Kidney capillary endothelial cell (primary cell): ENCODE measurements at regions not wholly inside any gene's neighbourhood (a gene's known extent, or its start where the extent isn't known, plus 50 kb on each side); places are given as distances from the start of the nearest gene placed in this dataset.
"Not testable (repeated sequence)": the region's sequence is repeated elsewhere in the genome, so short reads cannot be mapped to it uniquely, and the experiment has no call there.

Experiments
- DNase-seq: peaks from one replicate; pipeline ENCODE4 v3.0.0-alpha.2; 2018; ENCODE audit warnings: low spot score

DNA sequence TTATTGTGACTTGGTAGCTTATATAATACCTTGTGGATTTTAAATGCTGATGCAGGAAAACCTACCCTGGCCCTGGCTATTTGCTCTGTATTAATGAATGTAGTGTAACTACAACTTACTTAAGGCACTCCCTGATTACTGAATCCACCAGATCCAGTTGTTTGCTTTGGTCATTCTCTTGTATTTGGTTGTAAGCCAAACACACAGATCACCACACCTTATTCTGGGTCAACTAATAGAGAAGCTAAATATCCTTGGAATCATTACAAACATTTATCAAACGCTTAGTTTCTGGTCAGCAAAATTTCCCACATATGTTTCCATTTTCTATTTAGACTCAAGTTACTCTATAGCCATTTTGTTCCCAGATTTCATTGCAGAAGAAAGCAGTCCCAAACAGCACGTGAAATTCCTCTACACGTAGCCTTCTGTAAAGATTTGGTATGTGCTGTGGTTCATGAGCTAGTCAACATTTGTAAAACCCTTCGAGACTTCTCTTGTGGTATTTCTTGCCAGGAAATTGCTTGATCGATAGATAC is 322.6 kb downstream of the MEX3B start:
- no peak for DNase-seq

DNA sequence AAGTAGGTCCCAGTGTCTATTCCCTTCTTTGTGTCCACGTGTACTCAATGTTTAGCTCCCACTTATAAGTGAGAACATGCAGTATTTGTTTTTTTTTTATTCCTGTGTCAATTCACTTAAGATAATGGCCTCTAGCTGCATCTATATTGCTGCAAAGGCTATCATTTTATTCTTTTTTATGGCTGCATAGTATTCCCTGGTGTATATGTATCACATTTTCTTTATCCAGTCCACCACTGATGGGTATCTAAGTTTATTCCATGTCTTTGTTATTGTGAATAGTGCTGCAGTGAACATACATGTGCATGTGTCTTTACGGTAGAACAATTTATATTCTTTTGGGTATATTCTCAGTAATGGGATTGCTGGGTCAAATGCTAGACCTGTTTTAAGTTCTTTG is 329.4 kb downstream of the MEX3B start:
- DNase-seq, result not testable (repeated sequence)

DNA sequence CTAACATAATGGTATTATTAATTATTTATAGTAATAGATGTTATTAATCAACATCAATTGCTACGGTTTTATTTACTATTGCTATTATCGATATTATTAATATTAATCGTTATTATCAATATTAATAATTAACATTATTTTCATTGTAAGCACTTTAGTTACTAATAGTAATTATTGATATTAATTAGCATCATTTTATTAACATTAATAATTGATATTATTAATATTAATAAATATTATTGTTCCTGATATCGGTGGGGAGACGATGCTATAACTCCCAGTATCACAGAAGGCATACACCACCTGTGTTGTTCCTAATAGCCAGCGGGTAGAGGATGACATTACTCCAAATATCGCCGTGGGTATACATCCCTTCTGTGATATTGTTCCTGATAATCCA is 335.5 kb downstream of the MEX3B start:
- DNase-seq, result no peak

DNA sequence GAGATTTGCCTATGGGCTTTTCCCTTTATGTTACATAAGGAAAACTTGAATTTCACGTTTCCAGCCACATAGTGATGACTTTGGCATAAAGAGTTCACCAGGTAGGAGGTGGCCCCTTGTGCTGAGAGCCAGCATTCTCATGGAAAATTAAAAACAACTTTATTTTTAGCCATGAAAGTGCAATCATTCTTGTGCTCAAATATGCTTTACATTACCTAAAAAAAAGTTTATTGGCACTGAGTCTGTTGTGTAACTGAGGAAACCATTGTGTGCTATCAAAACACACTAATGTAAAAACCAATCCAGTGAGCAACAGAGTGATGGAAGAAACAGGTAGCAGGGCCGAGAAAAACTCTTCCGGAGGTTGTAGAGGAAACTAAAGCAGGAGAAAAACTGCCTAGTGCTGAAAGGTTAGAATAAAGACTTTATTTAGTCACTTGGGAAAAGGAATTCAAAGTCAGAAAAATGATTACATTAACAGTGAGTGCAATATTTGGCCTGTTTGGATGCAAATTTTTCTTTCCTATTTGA is 332.9 kb upstream of the TMC3 start:
- not testable (repeated sequence) for DNase-seq

DNA sequence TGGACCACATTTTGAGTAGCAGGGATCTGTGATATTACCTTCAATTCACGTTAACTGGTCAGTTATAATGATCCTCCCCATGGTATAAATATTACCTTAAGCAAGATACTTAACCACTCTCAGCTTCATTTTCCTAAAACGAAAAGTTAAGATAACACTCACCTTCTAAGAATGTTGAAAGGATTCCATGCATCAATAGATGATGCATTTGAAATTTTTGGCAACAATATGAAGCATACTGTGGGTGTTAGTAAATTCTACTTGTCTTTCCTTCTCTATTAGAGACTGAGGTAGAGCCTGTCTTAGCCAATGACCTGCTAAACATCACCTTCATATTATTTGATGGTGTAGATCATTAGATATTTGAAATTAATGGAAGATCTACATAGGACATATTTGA is 331.7 kb upstream of the TMC3 start:
- DNase-seq, result not testable (repeated sequence)

DNA sequence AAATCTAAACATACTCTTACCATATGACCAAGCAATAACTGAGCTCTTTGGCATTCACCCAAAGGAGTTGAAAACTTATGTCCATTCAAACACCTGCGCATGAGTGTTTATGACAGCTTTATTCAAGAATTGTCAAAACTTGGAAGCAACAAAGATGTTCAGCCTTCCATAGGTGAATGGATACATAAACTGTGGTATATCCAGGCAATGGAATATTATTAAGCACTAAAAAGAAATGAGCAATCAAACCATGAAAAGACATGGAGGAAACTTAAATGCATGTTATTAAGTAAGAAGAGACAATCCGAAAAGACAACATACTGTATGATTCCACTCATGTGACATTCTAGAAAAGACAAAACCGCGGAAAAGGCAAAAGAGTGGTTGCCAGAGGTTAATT is 312.0 kb upstream of the TMC3 start:
- no peak for DNase-seq

DNA sequence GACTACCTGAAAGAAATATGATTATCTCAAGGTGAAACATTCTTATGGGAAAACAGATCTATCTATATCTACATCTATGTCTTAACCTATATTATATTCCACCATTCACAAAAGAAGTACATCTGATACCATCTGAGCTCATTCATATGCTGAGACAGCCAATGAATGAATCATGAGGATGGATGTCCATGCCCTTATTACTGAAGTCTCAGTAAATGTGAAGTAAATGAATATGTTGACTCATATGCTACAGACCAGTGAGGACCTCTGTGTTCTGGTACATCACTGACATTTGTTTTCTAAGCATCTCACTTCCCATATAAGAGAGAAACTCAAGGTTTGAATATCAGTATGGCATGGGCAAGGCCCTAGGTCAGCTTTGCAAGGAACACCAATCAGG is 311.2 kb upstream of the TMC3 start:
- DNase-seq, result no peak

DNA sequence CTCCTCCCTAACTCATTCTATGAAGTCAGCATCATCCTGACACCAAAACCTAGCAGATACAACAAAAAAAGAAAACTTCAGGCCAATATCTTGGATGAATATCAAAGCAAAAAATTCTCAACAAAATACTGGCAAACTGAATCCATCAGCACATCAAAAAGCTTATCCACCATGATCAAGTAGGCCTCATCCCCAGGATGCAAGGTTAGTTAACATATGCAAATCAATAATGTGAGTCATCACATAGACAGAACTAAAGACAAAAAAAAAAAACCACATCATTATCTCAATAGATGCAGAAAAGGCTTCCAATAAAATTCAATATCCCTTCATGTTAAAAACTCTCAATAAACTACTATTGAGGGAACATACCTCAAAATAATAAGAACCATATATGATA is 306.8 kb upstream of the TMC3 start:
- no peak for DNase-seq

DNA sequence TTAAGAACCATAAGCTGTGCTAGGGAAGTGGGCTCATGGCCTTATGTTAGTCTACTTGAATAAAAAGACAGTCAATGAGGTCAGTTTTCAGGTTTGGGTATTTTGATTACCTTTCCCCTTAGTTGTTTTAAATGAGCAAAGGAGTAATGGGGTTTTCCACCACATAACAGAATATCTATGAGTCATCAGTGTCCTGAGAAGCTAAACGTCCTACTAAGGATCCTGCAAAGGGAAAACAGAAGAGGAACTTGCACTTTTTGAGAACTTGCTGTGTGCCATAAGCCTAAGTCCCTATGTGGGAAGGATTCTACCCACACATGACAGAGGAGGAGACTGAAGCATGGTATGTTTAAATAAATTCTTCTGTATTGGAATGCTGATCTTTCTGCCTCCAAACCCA is 292.8 kb upstream of the TMC3 start:
- DNase-seq, result no peak

DNA sequence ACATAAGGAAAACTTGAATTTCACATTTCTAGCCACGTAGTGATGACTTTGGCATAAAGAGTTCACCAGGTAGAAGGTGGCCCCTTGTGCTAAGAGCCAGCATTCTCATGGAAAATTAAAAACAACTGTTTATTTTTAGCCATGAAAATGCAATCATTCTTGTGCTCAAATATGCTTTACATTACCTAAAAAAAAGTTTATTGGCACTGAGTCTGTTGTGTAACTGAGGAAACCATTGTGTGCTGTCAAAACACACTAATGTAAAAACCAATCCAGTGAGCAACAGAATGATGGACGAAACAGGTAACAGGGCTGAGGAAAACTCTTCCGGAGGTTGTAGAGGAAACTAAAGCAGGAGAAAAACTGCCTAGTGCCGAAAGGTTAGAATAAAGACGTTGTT is 287.0 kb upstream of the TMC3 start:
- no peak for DNase-seq

DNA sequence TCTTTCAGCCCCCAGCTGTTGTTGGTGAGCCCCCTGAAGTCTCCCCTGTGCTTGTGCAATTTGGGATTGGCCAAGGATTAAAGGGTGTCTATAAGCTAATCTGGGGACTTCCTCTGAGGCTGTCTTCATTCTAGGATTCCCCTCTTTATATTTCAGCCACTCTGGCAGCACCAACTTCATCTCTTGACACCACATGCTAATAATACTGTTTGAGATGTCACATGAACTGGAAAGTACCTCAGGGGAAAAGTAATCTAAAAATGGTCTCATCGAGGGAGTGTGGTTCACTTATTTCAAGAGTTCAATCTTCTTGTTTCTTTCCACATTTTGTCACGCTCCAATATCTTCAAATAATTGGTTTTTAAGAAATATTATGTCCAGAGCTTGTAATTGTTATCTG is 279.2 kb upstream of the TMC3 start:
- DNase-seq, result no peak

DNA sequence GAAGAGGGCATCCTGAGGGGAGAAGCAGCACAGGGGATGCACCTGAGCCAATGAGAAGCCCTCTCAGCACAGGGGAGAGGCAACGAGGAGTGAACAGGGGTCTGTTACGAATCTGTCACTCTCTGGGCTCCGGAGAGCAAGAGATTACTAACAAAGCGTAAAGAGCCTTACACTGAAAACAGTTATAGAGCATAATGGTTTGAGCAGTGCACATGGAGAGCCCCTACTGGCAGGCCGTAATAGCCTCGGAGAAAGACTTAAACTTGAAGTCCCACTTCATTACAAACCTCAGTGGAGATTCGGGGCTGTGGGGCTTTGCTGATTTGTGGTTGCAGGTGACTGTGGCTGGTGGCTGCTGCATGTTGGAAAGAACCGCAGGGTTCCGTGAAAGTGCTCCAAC is 271.5 kb upstream of the TMC3 start:
- DNase-seq, result no peak

DNA sequence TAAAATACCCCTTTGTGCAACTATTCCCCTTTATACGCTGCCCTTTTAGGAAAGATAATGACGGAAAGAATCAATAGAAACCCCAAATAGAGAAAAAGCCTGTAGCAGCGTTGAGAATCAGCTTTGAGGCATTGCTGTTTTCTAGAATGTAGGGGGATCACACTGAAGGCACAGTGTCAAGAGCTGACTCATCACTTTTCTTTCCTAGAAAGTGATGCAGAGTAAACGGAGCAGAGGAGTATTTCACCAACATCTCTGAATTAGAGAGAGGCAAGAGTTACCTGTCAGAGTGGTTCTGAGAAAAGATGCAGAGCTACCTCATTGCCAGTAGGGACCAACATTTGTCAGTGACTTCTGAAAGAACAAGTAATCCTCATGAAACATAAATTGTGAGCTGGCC is 269.8 kb upstream of the TMC3 start:
- DNase-seq, result no peak

DNA sequence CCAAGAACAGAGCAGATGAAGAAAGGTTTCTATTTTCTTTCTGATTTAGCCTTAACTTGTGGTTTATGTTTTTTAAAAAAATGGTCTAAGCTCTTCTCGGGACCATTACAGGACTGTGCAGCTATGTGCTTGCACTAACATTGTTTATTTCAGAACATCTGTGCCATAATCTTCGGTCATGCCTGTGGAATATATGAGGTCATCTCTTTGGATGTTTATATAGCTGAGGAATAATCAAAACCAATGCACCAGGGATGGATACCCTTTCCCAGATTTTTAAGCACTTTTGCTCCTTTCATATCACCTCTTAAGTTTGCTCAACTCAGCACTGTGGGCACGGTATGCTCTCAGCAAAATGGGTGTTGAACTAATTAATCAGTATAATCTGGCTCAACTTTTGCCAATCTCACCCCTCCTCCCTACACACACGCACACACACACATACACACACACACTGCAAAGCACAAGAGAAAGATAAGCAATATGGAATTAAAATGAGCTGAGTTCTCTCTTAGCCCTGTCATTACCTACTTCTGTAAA is 268.5 kb upstream of the TMC3 start:
- no peak for DNase-seq

DNA sequence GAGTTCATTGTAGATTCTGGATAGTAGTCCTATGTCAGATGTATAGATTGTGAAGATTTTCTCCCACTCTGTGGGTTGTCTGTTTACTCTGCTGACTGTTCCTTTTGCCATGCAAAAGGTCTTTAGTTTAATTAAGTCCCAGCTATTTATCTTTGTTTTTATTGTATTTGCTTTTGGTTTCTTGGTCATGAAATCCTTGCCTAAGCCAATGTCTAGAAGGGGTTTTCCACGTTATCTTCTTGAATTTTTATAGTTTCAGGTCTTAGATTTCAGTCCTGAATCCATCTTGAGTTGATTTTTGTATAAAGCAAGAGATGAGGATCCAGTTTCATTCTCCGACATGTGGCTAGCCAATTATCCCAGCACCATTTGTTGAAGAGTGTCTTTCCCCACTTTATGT is 262.1 kb upstream of the TMC3 start:
- DNase-seq, result not testable (repeated sequence)

DNA sequence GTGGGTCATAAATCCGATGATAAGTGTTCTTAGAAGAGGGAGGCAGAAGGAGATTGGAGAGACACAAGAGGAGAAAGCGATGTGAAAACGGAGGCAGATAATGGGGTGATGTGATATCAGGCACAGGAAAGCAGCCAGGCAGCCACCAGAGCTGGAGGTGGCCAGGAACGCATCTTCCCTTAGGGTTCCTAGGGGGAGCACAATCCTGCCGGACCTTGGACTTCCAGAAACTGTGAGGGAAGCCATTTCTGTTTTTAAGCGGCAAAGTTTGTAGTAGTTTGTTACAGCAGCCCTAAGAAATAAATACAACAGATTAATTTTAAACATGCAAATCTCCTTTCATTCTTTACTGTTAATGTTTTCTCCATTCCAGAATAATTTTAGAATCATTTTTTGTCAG is 259.9 kb upstream of the TMC3 start:
- DNase-seq, result no peak

DNA sequence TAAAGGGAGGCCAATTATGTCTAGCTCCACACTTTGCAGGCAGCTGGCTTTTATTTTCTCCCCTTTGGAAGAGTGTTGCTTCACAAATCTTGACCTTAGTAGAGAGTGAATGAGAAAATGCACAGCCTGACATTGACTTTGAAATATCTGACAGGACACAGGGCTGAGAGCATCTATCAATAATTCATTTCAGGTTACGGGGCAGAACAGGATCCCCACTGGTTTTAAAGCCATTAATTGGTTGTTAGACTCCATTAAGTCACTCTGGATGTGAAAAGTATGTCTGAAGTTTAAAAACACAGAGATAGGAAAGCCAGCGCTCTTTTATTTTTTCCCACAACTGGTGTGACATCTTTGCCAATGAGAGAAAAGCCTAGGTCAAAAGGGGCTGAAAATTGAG is 251.9 kb upstream of the TMC3 start:
- no peak for DNase-seq

DNA sequence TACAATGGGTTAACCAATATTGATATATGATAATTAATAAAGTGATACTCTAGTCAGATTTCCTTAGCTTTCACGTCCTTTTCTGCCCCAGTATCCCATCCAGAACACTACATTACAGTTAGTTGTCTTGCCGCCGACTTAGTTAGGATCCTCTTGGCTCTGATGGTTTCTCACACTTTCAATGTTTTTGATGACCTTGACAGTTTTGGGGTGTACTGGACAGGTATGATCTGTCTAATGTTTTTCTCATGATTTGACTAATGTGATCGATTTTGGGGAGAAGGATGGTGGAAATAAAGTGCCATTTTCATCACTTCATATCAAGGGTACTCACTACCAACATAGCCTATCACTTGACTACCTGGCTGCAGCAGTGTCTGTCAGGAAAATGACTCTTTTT is 245.0 kb upstream of the TMC3 start:
- DNase-seq, result no peak

DNA sequence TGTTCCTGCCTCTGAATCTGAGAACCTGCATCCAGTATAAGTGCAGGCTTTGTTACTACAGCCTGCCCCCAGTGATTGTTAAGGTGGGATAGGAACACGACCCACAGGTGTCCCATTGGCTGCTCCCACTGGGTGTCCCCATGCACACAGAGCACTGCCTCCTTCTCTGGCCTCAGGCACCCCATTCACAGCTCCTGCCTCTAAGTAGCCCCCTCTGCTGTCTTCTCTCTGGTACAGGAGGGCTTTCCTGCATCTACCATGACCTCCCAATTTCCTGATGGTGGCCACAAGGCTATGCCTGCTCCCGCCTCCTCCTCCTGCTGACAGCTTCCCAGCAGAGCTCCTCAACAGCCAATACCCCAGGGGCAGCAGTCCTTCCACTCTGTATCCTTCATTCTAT is 238.6 kb upstream of the TMC3 start:
- no peak for DNase-seq

DNA sequence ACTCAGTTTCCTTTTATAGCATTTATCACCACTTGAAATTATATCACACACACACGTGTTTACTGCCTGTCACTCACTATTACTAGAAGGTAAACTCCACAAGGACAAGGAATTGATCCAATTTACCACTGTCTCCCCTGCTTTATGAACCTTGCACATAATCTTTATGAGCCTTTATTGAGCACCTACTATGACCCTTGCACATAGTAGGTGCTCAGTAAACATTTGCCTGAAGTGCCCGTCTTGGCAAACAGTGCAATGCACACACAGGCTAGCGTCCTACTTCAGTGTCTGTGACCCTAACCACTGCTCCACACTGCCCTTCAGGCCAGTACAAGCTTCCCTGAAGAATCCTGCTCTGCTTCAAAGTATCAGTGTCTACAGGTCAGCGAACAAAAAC is 237.7 kb upstream of the TMC3 start:
- DNase-seq, result no peak

DNA sequence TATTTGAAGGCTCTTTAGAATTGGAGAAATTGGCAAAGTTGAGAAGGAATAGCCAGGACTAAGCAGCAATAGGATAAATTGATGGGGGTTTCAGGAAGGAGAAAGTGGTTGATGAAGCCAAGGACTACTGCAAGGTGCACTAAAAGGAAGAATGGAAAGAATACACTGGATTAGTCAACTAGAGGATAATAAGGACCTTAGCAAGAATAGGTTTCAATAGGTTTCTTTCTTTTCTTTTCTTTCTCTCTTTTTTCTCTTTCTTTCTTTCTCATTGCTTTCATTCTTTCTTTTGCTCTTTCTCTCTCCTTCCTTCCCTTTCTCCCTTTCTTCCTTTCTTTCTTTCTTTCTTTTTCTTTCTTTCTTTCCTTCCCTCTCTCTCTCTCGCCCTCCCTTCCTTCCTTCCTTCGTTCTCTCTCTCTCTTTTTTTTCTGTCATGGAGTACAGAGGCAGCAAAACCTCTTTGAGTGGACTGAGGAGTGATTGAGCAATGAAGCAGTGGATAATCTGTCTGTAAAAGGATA is 234.4 kb upstream of the TMC3 start:
- DNase-seq, result no peak

DNA sequence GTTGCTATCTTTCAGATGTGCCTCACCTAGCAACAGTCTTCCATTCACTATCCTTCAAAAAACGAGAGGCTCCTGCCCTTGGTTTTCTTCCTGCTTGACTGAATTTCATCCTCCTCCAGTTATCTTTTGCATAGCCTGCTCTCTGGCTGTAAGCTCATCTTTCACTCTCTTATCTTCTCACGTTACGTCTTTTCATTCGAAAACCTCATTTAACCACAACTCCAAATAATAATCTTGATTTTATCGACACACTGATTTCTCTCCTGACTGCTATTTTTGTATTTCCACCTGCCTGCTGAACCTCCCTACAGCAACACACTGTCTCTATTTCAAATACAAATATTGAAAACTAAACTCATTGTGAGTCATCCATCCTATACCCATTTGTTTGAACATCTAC is 230.7 kb upstream of the TMC3 start:
- no peak for DNase-seq

DNA sequence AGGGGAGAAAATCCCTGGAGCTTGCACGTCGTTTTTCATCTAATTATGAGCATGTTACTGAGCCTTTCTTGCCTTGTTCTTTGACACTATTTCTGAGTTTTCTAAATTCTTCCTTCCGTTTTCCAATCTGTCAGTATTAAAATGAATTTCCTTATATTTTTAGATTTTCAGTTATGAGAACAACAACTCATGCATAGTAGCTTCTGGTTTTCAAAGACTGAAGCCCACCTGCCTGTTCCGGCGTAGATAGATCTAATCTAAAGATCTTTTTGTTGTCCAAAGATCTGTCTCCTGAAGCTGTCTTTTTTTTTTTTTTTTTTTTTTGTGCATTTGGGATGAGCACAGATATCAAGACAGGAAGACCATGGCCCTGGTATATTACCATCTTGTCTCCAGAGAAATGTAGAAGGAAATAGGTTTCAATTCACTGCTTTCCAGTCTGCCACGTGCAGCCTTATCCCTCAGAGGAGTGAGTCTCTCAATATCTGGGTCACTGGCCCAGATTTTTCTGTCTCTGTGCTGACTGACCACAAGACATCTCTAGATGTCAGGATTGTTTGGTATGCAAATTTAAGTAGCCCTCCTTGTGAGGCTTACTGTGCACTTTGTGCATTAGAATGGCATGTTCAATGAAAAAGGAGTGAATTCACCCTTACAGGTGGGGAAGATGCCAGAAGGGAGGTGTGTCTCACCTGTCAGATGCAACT is 222.3 kb upstream of the TMC3 start:
- no peak for DNase-seq

DNA sequence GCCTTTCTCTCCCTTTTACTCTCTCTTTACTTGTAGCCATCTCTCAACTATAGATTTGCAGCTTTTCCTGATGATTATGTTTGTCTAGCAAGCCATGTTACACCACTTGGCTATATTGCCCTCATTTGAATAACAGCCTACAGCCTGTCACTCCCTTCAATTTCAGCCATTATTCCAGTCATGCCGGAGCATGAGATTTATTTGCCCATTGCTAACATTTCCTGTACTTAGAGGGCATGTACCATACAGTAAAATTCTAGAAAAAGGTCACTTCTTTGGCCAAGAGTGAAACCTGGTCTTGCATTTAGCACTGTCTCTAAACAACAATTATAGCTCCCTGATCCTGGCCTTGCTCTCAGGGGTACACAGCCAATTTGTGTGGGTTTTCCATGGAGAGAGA is 221.7 kb upstream of the TMC3 start:
- no peak for DNase-seq
